HG02588 (cell line): ENCODE measurements at regions not wholly inside any gene's neighbourhood (a gene's known extent, or its start where the extent isn't known, plus 50 kb on each side); places are given as distances from the start of the nearest gene placed in this dataset.
"Not testable (repeated sequence)": the region's sequence is repeated elsewhere in the genome, so short reads cannot be mapped to it uniquely, and the experiment has no call there.

Source experiments
- ATAC-seq: cut with Tn5 transposase; IDR thresholded peaks from one replicate; pipeline ENCODE4 v1.9.1; 2021; ENCODE audit warnings: mild to moderate bottlenecking, moderate library complexity; ENCODE audit not compliant: unreplicated experiment

DNA sequence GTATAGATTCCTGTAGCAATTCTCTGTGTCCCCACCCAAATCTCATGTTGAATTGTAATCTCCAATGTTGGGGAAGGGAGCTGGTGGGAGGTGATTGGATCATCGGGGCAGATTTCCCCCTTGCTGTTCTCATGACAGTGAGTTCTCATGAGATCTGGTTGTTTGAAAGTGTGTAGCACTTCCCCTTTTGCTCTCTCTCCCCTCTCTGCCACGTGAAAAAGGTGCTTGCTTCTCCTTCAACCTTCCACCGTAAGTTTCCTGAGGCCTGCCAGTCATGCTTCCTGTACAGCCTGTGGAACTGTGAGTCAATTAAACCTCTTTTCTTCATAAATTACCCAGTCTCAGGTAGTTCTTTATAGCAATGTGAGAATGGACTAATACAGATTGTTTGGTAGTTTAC lies 175.3 kb upstream of the ACO1 start:
- not testable (repeated sequence) for ATAC-seq

DNA sequence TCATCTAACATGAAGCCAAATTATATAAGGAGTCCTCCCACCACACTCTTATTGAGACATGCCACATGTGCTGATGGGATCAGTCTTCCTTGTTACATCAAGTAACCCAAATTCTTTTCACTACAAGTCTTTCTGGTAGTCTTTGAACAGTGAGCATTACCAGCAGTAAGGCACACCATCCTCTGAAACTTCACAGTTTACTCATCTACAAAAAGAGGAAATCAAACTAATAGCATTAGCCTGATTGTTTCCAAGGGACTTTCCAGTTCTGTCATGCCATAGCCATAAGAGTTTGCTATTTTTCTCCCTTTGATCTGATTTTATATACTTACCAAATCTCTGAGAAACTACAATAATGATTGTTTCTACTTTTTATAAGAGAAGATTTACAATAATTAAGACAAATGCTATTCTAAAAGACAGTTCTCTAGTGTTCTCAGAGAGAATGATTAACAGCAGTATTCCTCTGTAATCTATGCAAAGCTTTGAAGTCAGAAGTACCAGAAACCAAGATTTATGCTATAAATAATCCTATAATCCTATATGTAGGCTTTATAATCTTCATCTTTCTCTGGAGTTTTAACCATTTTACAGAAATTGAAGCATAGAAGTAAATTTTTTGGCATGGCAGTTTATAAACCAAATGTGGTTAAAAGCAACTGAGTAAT lies 166.2 kb upstream of the ACO1 start:
- peak; percentile 99 for ATAC-seq

- no peak for ATAC-seq
Observed at GRCh38 chr9:32220750-32221149, 163.7 kb upstream of the ACO1 start.

DNA sequence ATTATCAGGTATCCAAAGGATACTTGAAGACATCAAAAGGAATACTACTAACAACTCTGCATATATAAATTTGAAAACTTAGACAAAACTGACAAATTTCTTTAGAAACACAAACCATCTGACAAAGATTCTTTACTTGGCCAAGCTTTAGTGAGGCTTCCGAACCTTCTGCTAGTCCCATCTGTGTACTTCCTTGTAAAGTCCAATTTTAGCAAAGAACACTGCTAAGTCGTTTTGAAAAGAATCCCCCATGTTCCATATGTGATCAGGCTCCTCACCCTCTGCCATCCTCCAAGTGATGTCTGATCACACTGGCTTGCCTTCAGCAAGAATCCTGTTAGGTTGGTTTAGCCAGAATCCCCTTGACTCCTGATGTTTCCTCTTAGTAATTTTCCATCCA lies 150.0 kb upstream of the ACO1 start:
- no peak for ATAC-seq

- no peak for ATAC-seq
Observed at GRCh38 chr9:32247168-32247567, 137.3 kb upstream of the ACO1 start.

- no peak for ATAC-seq
Observed at GRCh38 chr9:32248189-32248712, 136.2 kb upstream of the ACO1 start.

DNA sequence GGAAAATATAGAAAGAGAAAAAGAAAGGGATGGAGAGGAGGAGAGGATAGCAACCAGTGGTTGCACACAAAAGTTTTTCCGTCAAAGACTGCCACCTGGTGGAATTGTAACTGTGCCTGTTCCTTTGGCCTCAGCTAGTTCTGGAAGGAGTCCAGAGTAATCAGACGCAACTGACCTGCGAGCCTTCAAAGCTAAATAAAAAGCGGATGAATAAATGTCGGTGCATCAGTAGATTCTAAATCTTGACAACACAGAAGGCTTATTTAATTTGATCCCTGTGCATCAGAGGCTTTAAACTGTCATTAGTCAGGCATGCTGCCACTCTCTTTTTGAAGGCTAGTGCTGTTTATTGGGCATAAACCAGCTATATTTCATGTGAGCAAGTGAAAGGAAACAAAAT lies 132.9 kb upstream of the ACO1 start:
- ATAC-seq: peak; percentile 80

GRCh38 chr9:32253731-32254130 lies 130.7 kb upstream of the ACO1 start:
- no peak for ATAC-seq

- ATAC-seq: no peak
Observed at GRCh38 chr9:32255026-32255425, 129.4 kb upstream of the ACO1 start.

DNA sequence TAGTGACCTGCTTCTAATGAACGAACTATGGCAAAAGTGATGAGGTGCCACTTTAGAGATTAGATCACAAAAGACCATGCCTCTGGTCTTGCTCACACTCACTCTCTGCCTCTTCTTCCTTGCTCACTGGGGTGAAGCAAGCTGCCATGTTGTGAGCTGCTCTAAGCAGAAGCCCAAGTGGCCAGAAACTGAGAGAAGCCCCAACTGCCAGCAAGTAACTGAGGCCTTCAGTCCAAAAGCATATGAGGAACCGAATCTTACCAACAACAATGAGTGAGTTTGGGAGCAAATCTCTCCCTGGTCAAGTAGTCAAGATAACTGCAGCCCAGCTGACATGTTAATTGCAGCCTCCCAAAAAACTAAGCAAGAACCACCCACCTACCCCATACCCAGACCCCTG lies 126.0 kb upstream of the ACO1 start:
- ATAC-seq: no peak

- no peak for ATAC-seq
Observed at GRCh38 chr9:32260151-32260862, 124.1 kb upstream of the ACO1 start.

DNA sequence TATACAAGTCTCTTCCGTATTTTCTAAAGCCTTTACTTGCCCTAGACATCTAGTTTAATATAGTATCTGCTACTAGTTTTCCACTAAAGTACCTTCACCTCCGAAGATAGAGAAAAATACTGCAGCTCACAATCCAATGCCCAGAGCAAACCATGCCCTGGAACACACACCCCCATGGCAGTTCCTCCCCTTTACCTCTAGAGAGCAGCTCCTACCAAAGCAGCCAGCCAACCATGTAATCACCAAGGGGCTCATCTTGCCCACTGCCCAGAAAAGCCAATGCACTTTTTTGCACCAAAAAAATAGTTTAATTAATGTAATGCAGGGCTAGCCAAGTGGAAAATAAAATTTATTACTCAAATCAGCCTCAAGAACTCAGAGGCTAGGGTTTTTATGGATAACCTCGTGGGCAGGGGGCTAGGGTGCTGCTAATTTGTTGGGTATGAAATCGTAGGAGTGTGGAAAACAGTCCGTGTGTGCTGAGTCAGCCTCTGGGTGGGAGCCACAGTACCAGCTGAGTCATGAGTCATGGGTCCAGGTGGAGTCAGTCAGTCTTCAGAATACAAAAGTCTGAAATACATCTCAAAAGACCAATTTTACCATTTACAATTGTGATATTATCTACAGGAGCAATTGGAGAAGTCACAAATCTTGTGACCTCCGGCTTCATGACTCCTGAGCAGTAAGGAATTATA lies 120.1 kb upstream of the ACO1 start:
- ATAC-seq: no peak

DNA sequence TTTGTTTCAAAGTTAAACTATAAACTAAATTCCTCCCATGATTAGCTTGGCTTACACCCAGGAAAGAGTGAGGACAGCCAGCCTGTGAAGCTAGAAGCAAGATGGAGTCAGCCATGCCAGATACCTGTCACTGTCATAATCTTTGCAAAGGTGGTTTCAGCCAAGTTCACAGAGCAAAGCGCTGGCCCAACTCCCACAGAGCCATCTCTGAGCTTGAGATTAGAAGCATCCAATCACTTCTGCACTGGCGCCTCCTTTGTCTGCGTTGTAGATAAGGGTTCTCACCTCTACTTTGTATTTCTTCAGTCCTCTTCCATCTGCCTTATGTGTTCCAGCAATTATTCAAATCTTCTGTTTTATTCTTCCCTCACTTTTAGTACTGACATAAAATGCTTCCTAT lies 119.4 kb upstream of the ACO1 start:
- ATAC-seq: no peak

- ATAC-seq: no peak
Observed at GRCh38 chr9:32278991-32279390, 105.5 kb upstream of the ACO1 start.

DNA sequence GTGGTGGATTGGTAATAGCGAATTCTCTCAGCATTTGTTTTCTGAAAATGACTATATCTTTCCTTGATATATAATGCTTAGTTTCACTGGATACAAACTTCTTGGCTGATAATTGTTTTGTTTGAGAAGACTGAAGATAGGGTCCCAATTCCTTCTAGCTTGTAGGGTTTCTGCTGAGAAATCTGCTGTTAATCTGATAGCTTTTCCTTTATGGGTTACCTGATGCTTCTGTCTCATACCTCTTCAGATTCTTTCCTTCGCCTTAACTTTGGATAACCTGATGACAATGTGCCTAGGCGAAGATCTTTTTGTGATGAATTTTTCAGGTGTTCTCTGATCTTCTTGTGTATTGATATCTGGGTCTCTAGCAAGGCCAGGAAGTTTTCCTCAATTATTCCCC lies 94.7 kb upstream of the ACO1 start:
- ATAC-seq: no peak

- ATAC-seq: no peak
Observed at GRCh38 chr9:32291370-32291769, 93.1 kb upstream of the ACO1 start.

- ATAC-seq: no peak
Observed at GRCh38 chr9:32292611-32293010, 91.8 kb upstream of the ACO1 start.

DNA sequence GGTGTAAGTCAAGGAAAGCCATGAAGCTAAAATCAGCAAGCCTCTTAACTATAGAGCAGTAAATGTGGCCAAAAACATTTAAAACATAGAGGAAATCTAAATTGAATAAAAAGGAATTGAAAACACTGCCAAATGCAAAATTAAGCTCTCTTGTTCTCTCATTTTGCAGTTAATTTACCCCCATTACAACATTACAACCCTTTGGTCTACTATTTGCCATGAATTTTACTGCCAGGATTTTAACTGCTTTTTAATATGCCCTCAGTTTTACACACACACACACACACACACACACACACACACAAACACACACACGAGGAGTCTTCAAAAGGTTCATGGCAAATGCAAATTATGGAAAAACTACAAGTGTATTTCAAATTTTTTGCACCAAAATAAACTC lies 91.4 kb upstream of the ACO1 start:
- ATAC-seq: no peak

DNA sequence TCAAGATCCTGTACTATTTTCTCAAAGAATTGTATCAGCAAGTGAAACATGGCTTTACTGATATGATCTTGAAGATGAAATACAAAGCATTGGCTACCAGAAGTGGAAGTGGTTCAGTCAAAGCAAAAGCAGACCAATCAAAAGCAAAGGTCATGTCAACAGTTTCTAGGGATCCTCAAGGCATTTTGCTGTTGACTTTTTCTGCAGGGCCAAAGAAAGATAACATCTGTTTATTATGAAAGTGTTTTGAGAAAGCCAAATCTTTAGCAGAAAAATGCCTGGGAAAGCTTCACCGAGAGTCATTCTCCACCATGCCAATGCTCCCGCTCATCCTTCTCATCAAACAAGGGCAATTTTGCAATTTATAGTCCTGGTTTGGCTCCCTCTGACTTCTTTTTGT lies 90.3 kb upstream of the ACO1 start:
- ATAC-seq: no peak

DNA sequence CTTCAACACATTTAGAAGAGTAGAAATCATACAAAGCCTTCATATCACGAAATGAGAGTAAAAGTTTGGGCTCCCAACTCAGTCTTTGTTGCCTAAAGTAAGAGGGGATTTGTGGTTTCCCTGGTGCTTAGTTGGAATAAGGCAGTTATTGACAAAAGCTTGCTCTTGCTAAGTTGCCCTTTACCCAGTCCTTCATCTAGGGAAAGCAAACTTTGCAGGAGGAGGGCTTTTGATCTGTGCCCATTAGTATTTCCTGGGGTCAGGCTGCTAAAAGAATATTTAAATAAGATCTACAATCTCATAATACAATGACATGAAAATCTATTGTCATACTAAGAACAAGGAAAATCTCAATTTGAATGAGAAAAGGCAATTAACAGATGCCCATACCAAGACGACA lies 84.1 kb upstream of the ACO1 start:
- ATAC-seq: no peak

DNA sequence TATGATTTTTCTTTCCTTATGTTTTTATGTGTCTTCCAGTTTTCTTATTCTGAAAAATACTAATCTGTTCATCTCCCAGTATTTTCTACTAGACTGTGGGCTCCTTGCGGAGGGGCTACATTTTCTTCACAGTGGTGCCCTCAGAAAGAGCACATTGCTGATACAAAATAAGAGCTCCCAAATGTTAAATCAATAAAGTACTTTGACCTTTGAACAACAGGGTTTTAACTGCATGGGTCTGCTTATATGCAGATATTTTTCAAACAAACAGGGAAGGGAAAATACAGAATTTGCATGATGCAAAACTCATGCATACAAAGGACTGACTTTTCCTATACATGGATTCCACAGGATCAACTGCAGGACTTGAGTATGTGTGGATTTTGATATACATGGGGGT lies 79.9 kb upstream of the ACO1 start:
- ATAC-seq: no peak

DNA sequence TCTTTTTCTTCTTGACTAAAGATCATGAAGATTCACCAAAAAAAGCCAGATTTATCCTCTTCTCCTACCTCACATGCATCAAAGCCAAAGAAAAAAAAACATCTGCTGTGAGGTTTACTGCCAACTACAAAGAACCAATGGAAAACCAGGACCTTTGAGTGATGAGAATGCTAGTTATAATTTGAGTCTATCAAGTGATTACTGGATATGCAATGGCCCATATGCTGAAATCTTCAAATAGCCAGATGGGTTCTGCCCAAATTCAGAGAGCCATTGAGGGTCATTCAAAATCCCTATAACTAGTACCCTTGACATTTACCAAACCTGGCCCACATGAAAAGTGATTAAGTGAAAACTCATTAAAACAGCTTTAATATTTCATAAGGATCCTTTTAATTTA lies 78.4 kb upstream of the ACO1 start:
- ATAC-seq: no peak
